Erythroblast (primary cell): ENCODE measurements at regions not wholly inside any gene's neighbourhood (a gene's known extent, or its start where the extent isn't known, plus 50 kb on each side); places are given as distances from the start of the nearest gene placed in this dataset.

Source experiments
- DNase-seq, 2 experiments: peaks; one replicate each; lab custom pipeline; 2025; lab: John Stamatoyannopoulos, UW
- GATA1 ChIP-seq: IDR thresholded peaks from 2 replicates; pipeline ENCODE4 v1.6.1; 2011; ENCODE audit warnings: low read depth, mild to moderate bottlenecking, control low read depth, low read length, moderate library complexity
- POLR2A ChIP-seq: IDR thresholded peaks from 2 replicates; pipeline ENCODE4 v1.6.1; 2011; ENCODE audit warnings: mild to moderate bottlenecking, low read length

DNA sequence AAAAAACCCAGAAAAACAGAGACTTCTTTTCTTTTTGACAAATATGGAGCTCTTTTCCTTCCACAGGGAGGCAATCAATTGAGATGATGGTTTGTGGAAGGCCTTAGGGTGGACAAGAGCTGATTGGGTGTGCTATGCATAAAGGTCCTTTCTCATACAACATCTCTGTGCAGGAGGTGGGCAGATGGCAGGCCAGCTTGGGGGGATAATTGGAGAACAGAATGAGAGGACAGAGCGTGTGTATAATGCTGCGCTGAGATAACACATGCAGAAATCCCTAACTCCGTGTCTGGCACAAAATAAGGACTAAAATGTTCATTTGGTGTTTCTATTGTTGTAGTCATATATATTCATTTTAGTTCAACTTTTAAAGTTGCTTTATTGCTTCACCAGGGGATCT is 159.0 kb upstream of the MEF2C start:
- no peak for TF ChIP-seq GATA1
- TF ChIP-seq POLR2A, result no peak
- no peak for DNase-seq

DNA sequence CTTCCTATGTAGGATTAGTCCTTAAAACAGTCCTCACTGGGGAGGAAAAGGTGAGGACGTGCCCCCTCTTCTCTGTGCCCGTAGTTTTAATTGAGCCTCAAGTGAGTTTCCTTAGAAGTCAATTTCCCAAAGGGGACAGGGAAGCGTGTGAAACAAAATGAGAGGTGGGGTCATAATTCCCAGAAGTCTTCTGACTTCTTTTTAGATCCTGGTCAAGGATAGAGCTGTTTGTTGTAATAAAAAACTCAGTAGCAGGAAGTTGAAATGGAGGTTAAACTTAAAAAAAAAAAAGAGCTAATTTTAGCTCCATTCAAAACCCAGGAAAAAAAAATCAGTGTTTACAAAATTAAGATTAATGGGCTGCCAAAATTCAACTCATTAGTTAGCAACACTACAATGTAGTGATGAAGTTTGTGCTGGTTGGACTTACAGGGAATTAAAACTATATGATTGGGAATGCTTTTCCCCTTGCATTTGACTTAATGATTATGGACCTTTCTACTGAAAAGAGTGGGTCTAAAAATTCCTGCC is 158.3 kb upstream of the MEF2C start:
- TF ChIP-seq POLR2A (no peak), GATA1 (no peak)
- DNase-seq, result no peak

DNA sequence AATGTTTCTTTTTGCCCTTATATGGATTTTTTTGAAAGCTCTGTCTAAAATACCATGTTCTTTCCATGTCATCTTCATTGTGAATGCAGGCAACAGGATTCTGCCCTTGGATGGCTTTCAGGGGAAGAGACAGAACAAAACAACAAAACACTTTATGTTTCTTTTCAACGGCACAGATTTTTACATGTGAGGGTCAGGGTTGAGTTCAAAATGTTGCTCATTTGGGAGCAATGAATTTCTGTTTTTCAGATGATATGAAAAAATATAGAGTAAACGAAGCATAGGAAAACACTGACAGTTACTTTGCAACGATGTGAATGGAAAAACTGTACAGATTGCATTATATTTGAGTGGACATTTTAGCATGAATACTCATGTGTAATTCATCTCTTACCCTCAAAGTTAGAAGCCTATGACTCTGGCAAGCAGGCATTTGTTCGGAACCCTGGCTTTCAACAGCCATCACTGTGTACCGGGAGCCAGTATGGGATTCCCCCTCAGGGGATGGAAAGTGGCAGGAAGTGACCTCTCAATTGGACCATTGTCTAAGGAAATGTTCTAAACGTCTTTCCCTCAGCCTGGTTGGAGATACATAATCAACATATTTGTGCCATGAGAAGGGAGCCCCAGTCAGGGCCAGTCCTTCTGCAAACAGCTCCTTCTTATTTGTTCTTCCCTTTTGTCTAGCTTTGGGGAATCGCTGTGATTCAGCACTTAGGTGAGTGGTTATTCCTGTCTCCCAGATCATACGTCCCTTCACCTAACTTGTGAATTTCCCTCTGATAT is 153.9 kb upstream of the MEF2C start:
- no peak for TF ChIP-seq POLR2A
- TF ChIP-seq GATA1, result no peak
- no peak for DNase-seq

DNA sequence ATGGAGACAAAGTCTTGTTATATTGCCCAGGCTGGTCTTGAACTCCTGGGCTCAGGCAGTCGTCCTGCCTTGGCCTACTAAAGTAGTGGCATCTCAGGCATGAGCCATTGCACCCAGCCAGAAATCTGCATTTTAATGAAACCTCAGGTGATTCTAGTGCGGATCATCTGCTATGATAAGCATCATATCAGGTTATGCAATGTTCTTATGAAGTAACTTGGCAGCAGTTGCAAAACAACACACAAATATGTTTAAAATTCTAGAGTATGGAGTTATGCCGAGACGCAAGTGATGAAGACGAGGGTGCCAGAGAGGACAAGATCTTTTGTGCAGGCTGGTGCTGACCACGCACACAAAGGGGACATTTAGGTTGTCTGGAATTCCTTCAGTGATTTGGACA is 153.2 kb upstream of the MEF2C start:
- DNase-seq, result no peak
- no peak for TF ChIP-seq POLR2A
- no peak for TF ChIP-seq GATA1

DNA sequence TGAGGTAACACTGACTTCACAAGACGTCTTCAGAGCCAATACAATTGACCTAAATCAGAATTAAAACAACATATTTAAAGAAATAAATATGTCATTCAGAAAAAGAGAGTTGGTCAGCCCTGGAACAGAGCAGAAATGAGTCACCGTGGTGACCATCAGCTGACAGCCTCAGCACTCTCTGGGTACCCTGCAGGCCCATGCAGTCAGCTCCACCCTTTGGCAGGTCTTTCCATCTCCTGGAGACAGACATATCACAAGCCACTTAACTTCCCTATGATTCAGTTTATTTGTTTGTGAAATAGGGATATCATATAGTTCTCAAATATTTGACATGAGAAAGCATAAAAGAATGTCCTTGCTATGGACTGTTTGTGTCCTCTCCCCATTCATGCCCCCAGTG is 151.6 kb upstream of the MEF2C start:
- no peak for DNase-seq
- no peak for TF ChIP-seq GATA1
- TF ChIP-seq POLR2A, result no peak

DNA sequence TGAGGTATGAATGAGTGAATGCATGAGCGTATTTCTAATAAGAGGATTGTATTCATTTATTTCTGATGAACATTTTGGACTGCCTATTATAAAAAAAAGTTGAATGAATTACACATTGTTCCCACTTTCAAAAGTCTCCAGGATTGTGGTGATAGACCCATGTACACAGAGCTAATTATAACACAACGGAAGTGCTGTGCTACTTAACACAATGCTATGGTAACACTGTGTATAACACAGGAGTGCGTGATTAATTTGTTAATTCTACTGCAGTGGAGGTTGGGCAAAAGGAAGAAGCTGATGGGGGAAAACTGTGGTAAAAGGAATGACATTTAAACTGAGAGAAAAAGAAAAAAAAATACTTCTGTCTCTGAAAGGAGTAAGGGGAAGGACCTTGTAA is 147.8 kb upstream of the MEF2C start:
- DNase-seq, result no peak
- TF ChIP-seq POLR2A (no peak), GATA1 (no peak)

DNA sequence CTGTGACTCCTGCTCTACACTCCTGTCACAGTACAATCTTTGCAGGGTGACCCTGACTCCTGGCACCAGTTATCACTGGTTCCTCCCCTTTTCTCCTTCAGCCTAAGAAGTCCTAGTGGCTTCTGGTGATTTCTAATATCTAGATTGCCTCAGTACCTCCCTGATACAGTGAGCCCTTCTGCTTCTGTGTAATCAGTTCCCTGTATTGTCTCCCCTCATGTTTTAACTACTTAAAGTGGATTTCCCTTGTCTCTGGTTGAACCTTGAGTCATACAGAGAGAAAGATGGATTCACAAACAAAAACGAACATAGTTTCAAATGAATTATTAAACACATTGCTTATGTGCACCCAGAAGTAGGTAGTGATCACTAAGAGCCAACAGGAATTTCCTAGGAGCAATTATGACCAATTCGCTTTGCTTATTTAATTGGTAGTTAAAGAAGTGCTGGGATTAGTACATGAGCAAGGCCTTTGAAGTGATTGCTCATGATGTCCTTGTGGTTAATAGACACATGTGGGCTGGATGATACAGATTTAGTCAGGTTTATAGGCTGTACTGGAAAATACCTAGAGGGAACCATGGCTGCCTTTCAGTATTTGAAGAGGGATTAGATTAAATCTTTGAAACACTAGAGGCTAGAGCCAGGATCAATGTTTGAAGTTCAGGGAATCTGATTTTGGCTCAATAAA is 145.8 kb upstream of the MEF2C start:
- TF ChIP-seq POLR2A (no peak), GATA1 (no peak)
- no peak for DNase-seq

- TF ChIP-seq POLR2A, result no peak
- no peak for TF ChIP-seq GATA1
- no peak for DNase-seq
These were observed 141.1 kb upstream of the MEF2C start for GRCh38 chr5:89024045-89024444.

- DNase-seq, result no peak
- TF ChIP-seq POLR2A (no peak), GATA1 (no peak)
These were observed 138.1 kb upstream of the MEF2C start for GRCh38 chr5:89020926-89021610.

GRCh38 chr5:89016741-89017303 is 133.8 kb upstream of the MEF2C start:
- TF ChIP-seq GATA1 (no peak), POLR2A (no peak)
- no peak for DNase-seq

GRCh38 chr5:89015409-89015808 is 132.4 kb upstream of the MEF2C start:
- no peak for DNase-seq
- no peak for TF ChIP-seq GATA1
- TF ChIP-seq POLR2A, result no peak

GRCh38 chr5:89011778-89012711 is 129.1 kb upstream of the MEF2C start:
- TF ChIP-seq GATA1 (no peak), POLR2A (no peak)
- no peak for DNase-seq
